ENCODE measurements at regions not wholly inside any gene's neighbourhood (a gene's known extent, or its start where the extent isn't known, plus 50 kb on each side); places are given as distances from the start of the nearest gene placed in this dataset.
A peak's percentile ranks its signal among the peaks of the same experiment; 100 is the strongest.

- no peak for DNase-seq (ENCODE audit: extremely low read depth, low read depth)
Measured at GRCh38 chr11:21814169-21814568, 378.7 kb upstream of the ANO5 start.

- DNase-seq (ENCODE audit: extremely low read depth, low read depth) = no peak
Measured at GRCh38 chr11:21817696-21818095, 375.2 kb upstream of the ANO5 start.

GRCh38 chr11:21820176-21820575, 372.7 kb upstream of the ANO5 start:
- DNase-seq (ENCODE audit: extremely low read depth, low read depth) = no peak

GRCh38 chr11:21825127-21825526, 367.8 kb upstream of the ANO5 start:
- no peak for DNase-seq (ENCODE audit: extremely low read depth, low read depth)

DNA sequence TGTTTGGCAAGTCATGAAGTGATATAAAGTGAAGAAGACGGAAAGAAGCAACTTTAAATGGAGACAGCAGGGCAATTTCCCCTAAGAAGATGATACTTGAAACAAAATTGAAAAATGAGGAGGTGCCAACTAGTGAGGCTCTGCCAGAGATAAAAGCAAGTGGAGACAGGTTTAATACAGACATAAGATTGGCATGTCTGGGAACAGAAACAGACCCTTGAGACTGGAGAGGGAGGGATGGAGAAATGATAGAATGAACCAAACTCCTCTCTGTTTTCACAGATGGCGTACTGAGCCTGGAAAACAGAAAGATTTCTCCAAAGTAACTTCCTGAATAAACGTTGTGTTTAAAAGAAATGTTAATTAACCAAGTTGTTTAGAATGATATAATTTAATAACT, 354.5 kb upstream of the ANO5 start:
- no peak for DNase-seq (ENCODE audit: extremely low read depth, low read depth)

DNA sequence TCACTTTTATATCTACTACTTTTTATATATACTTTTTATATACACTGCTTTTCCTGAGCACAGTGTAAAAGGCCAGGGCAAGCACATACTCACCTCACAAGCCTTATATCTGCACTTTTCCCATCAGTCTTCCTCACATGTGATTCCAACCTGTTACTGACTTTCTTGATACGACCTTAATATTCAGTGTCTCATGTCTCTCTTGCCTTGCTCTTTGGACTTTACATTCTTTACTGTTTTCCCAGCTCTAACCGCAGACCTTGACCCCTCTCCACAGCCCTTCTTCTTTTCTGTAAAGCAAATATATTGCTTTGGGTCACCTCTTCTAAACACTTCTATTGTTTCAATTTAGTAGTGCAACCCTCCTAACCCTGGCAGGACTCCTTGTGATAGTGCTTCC, 353.1 kb upstream of the ANO5 start:
- DNase-seq (ENCODE audit: extremely low read depth, low read depth) = no peak

- no peak for DNase-seq (ENCODE audit: extremely low read depth, low read depth)
Measured at GRCh38 chr11:21861314-21861713, 331.6 kb upstream of the ANO5 start.

DNA sequence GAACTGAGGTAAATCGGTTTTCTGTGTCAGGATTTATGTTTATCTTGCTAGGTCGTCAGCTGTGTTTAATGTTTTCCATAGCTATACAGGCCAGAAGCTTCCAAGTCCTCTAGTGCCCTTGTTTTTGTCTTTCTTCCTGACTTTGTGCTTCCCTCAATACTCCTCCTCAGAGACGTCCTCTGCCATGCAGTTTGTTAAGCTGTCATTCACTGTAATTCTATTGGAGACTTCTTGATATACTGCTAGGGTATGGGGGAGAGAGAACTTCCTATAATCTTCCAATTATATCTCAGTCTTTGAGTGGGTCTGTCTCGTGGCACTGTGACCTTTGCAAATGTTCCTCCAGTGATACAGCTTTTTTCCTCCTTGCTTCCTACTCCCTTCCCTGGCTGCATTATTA, 327.3 kb upstream of the ANO5 start:
- DNase-seq (ENCODE audit: extremely low read depth, low read depth) = no peak

DNA sequence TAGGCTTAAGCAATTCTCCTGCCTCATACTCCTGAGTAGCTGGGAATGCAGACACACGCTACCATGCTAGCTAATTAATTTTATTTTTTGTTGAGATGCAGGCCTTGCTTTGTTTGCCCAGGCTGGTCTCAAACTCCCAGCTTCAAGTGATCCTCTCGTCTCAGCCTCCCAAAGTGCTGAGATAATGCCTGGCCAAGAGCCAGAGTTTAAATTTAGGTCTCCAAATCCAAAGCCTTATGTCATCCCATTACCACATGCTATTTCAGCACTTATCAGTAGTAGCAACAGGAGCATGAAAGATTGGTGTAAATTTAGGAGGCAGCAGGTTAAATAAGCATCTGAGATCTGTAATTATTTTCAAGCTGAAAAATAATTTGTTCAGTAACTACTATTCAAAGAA, 326.1 kb upstream of the ANO5 start:
- no peak for DNase-seq (ENCODE audit: extremely low read depth, low read depth)

DNA sequence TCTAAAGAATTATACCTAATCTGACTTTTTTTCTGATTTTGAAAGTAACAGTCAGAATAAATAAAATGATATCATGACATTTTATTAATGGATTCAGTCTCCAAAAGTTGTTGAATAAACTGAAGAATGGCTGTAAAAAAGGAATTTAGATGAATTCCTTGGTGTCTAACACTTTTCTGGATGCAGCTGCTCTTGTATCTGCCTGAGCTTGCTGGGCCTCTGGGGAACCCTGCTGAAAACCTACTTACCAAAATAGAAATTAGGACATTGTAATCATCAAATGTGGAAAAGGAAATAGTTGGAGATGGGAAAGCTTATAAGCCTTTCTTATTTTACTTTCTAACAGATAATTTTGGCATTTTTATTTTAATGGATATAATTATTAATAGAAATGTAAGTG, 315.7 kb upstream of the ANO5 start:
- DNase-seq (ENCODE audit: extremely low read depth, low read depth) = no peak

DNA sequence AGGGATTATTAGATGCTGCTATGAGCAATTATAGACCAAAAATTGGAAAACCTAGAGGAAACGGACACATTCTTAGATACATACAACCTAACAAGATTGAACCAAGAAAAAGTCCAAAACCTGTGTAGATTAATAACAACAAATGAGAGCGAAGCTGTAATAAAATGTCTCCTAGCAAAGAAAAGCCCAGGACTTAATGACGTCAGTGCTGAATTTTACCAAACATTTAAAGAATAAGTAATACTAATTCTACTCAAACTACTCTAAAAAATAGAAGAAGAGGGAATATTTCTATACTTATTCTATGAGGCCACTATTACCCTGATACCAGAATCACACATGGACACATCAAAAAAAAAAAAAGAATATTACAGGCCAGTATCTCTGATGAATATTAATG, 309.5 kb upstream of the ANO5 start:
- no peak for DNase-seq (ENCODE audit: extremely low read depth, low read depth)

DNA sequence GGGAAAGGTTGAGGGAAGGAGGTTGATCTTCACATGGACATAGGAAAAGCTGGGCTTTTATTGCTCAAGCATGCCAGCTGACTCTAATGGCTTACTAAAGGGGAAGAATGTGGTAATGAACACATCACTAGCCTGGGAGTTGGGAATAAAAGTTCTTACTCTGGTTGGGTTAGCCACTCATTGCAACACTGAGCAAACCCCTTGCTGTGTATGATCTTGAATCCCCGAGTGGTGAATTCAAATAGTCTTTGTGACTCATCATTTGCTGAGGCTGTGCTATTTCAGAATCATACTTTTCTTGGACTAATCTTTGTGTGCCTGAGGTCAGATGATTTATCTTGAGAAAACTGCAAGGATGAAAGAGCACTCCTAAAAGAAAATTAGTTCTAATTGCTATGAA, 304.1 kb upstream of the ANO5 start:
- peak; percentile 11 for DNase-seq (ENCODE audit: extremely low read depth, low read depth)

GRCh38 chr11:21892736-21893564, 299.9 kb upstream of the ANO5 start:
- DNase-seq (ENCODE audit: extremely low read depth, low read depth) = no peak

GRCh38 chr11:21893565-21893867, 299.4 kb upstream of the ANO5 start:
- no peak for DNase-seq (ENCODE audit: extremely low read depth, low read depth)

DNA sequence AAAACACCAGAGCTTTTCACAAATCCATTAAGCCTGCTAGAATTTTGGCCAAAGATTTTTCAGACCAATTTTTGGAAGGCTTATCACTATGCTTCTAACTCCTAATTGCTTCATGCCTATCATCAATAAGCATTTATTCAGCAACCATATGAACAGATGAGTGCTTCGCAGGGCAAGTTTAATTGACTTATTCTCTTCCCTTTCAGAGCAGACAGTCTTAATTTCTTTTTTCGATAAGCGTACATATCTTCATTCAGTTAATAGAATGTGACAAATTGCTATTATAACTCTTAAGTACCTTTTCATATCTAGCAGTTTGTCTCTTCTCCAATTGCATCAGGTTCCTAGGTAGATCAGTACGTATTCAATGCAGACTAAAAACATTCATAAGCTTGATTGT, 298.4 kb upstream of the ANO5 start:
- DNase-seq (ENCODE audit: extremely low read depth, low read depth) = no peak

GRCh38 chr11:21895686-21896085, 297.2 kb upstream of the ANO5 start:
- no peak for DNase-seq (ENCODE audit: extremely low read depth, low read depth)

- no peak for DNase-seq (ENCODE audit: extremely low read depth, low read depth)
Measured at GRCh38 chr11:21896216-21896615, 296.7 kb upstream of the ANO5 start.

DNA sequence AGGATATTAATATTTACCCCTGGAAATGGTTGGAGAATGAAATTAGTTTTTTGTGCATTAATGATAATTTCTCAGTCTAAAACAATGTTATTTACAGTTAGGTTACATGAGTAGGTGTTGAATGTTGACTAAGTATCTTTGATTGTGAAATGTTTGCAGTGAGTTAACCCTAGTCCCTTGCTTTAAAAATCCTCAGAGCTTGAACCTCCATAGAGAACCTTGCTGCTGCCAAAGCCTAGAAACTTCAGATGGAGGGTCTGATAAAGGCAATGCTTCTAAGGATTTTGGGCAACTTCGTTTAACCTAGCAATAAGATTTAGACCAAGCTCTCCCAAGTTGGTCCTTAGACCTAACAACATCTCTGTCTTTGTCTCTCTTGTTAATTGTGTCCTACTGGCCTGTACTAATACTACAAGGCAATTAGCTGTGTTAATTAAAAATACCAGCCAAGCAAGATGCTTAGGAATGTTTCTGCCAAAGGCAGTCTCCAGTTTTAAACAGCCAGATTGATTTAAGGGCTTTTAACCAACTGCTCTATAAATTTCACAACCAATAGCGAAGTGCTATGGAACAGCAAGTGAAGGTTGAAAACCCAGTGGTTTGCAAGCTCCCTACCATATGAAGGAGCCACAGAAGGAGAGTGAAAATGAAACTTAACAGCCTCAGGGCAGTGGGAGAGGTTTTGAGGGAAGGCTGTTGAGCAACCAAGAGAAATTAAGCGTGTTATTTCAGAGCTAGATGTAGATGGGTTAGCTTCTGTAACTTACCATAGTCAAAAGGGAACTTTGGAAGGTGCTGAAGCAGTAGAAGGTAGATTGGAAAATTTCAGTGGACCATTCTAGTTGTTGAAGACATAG, 295.9 kb upstream of the ANO5 start:
- DNase-seq (ENCODE audit: extremely low read depth, low read depth) = no peak

DNA sequence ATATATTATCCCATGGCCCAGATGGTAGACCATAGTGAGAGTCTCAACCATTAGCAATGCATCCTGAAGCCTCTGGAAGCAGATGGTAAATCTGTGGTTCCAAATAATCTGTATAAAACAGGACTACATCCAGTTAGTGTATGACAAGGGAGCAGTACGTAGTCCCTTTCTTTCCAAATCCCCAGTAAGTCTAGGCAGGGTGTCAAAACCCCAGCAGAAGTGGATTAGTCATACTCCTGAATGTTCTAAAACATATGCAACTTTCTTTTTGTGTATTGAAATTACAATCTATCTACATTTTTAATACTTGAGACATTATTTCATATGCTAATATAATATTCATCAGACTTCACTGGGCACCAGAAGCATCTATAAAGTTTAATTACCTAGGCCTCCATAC, 295.1 kb upstream of the ANO5 start:
- DNase-seq (ENCODE audit: extremely low read depth, low read depth) = no peak

DNA sequence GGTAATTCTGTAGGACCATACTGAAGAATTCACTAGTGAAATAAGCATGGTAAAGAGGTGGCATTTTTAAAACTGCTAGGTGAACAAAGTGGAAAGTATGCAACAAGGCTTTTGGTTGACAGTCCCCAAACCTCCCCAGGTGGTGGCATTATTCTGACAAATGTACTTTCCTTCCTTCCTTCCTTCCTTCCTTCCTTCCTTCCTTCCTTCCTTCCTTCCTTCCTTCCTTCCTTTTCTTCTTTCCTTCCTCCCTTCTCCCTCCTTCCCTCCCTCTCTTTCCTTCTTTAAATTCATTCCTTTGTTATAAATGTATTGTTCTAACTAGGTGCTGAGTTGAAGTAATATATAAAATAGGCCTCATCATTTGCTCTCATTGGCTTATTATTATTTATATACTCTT, 284.7 kb upstream of the ANO5 start:
- no peak for DNase-seq (ENCODE audit: extremely low read depth, low read depth)

DNA sequence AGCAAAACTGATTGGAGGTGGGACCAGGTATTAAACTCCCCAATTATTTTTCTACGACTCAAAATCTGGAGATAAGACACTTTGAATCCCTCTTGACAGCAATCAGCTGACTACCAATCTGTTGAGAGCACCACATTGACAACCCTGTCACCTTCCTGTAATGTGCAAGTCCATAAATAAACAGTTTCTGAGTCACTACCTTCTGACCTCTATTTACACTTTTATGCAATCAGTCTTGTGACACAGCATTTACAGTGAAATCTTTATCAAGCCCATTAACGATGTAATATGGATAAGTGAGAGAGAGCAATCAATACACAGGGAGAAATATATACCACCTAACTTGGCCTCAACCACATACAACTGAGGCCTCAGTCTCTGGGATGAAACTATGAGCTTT, 283.7 kb upstream of the ANO5 start:
- DNase-seq (ENCODE audit: extremely low read depth, low read depth) = peak; percentile 46

DNA sequence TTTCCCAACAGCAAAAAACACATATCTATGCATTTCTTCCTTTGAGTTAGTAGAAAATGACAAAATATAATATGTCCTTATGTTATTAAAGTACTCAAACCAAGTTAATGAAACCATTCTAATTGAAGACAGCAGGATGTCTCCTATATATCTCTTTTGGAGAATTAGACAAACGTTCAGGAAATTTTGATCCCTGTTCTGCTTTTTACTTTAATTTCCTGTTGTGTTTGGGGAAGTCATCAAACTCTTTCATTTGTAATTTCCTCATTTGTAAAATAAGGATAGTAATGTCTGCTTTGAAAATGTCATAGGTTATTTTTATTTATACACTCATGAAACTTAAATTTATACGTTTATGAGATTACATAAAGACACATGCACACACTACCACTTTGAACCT, 281.8 kb upstream of the ANO5 start:
- DNase-seq (ENCODE audit: extremely low read depth, low read depth) = no peak
